ENCODE measurements at regions not wholly inside any gene's neighbourhood (a gene's known extent, or its start where the extent isn't known, plus 50 kb on each side); places are given as distances from the start of the nearest gene placed in this dataset.
"Not testable (repeated sequence)": the region's sequence is repeated elsewhere in the genome, so short reads cannot be mapped to it uniquely, and the experiment has no call there.

- DNase-seq (ENCODE audit: low read depth): no peak
Measured at GRCh38 chr7:119712886-119713462, 560.0 kb upstream of the KCND2 start.

GRCh38 chr7:119713606-119714005, 559.4 kb upstream of the KCND2 start:
- no peak for DNase-seq (ENCODE audit: low read depth)

GRCh38 chr7:119720541-119720940, 552.4 kb upstream of the KCND2 start:
- no peak for DNase-seq (ENCODE audit: low read depth)

GRCh38 chr7:119724041-119724792, 548.8 kb upstream of the KCND2 start:
- DNase-seq (ENCODE audit: low read depth): no peak

- DNase-seq (ENCODE audit: low read depth): no peak
Measured at GRCh38 chr7:119733127-119733879, 539.7 kb upstream of the KCND2 start.

DNA sequence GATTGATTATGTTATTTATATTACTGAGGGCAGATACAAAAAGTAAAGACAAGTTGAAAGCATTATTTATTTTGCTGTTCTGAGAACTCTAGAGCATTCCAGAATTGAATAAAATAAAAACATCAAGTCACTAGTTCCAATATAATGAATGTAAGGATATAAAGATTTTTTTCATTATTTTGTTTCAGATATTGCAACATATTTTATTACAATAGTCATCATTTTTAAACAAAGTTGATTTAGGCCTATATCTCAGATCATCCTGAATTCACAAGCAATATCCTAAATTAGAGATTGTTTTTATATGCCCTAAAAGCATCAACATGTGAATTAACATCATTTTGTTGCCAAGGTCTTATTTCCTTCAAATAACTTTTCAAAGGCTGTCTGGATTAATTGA, 535.6 kb upstream of the KCND2 start:
- no peak for DNase-seq (ENCODE audit: low read depth)

- not testable (repeated sequence) for DNase-seq (ENCODE audit: low read depth)
Measured at GRCh38 chr7:119745280-119745679, 527.7 kb upstream of the KCND2 start.

GRCh38 chr7:119748251-119748860, 524.6 kb upstream of the KCND2 start:
- DNase-seq (ENCODE audit: low read depth): no peak

GRCh38 chr7:119748991-119749390, 524.0 kb upstream of the KCND2 start:
- no peak for DNase-seq (ENCODE audit: low read depth)

DNA sequence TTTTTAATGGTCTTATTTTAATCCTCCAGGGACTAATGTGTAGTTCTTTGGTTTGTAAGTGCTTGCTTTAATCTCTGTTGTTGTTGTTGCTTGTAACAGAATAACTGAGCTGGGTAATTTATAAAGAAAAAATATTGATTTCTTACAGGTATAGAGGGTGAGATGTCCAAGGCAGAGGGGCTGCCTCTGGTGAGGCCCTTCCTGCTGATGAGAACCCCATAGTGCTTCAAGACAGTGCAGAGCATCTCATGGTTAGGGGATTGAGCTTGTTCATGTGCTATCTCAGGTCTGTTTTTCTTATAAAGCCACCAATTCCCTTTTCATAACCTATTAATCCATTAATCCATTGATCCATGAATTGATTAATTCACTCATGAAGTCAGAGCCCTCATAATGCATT, 516.3 kb upstream of the KCND2 start:
- no peak for DNase-seq (ENCODE audit: low read depth)

DNA sequence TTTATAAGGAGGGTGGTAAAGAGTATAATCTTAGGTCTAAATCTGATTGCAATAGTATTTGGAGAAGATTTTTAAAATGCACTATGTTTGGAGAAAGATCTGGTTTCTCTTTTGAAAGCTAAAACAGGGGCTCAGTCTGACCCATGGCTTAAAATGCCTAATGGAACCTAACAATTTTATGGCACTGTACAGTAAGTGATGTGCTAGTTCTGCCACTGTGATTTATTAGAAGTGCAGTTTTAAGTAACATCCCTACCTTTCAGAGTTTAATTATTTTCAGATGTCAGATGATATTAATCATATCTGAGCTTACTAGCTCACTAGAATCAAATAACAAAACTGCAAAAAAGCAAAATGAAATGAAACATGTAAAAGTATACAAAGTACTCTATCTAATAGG, 514.7 kb upstream of the KCND2 start:
- no peak for DNase-seq (ENCODE audit: low read depth)

- no peak for DNase-seq (ENCODE audit: low read depth)
Measured at GRCh38 chr7:119761776-119762175, 511.2 kb upstream of the KCND2 start.

GRCh38 chr7:119782286-119782685, 490.7 kb upstream of the KCND2 start:
- DNase-seq (ENCODE audit: low read depth): no peak

GRCh38 chr7:119783799-119784198, 489.2 kb upstream of the KCND2 start:
- no peak for DNase-seq (ENCODE audit: low read depth)

DNA sequence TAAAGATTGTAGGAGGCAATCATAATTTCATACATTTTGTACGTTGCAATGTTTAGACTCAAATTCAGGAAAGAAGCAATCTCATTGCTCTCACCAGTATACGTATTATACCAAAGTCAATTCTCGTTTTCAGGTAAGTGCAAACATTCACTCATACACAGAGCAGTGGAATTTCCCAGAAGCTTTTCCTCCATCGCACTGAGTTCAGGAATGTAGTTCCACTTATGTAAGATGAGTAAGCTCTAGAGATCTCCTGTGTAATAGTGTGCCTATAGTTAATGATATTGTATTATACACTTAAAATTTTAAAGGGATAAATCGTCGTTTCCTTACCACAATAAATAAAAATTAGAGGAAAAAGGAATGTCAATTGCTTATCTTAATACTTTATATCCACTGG, 470.8 kb upstream of the KCND2 start:
- DNase-seq (ENCODE audit: low read depth): no peak

- no peak for DNase-seq (ENCODE audit: low read depth)
Measured at GRCh38 chr7:119825091-119825655, 447.8 kb upstream of the KCND2 start.

DNA sequence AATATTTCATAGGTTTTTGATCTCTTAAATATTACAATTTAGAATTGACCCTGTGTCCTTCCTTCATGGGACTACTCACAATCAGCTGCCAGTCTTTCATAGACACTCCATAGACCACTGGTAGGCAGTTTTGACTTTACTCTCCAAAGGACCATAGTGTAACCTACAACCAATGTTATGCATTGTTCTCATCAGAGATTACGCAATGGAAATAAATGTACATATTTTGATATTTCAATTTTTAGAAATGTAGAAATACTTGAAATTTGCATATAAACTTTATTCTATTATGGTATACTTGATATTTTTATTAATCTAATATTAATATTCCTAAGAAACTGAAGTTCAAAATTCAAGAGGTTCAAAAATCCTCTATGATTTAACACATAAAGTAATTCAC, 446.4 kb upstream of the KCND2 start:
- no peak for DNase-seq (ENCODE audit: low read depth)

DNA sequence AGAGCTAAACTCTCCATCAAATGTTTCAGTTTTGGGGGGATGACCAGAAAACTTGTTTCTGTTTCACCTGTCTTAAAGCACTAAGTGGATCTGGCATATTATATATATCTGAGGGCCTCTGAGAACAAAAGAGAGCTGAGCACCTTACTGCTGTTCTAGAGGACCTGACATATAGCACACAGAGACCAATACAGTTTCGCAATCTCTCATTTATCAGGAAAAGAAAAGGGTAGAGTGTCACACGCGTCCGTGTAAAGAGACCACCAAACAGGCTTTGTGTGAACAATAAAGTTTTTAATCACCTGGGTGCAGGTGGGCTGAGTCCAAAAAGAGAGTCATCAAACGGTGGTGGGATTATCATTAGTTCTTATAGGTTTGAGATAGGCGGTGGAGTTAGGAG, 434.5 kb upstream of the KCND2 start:
- DNase-seq (ENCODE audit: low read depth): no peak

DNA sequence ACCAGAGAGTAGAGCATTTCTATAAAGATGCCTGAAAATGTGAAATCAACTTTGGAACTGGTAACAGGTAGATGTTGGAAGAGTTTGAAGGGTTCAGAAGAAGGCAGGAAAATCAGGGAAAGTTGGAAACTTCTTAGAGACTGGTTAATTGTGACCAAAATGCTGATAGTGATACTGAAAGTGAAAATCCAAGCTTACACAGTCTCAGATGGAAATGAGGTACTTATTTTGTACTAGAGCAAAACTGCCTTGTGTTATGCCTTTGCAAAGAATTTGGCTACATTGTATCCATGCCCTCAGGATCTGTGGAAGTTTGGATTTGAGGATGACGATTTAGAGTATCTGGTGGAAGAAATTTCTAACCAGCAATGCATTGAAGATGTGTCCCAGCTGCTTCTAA, 430.6 kb upstream of the KCND2 start:
- no peak for DNase-seq (ENCODE audit: low read depth)

GRCh38 chr7:119842786-119843185, 430.2 kb upstream of the KCND2 start:
- no peak for DNase-seq (ENCODE audit: low read depth)

- no peak for DNase-seq (ENCODE audit: low read depth)
Measured at GRCh38 chr7:119861385-119861784, 411.6 kb upstream of the KCND2 start.

- DNase-seq (ENCODE audit: low read depth): no peak
Measured at GRCh38 chr7:119868387-119868786, 404.6 kb upstream of the KCND2 start.

- no peak for DNase-seq (ENCODE audit: low read depth)
Measured at GRCh38 chr7:119879835-119880234, 393.1 kb upstream of the KCND2 start.

Measured in activated T-cell treated with anti-CD3 and anti-CD28 coated beads for 24 hours (primary cell).